MM.1S (cell line): ENCODE measurements at regions not wholly inside any gene's neighbourhood (a gene's known extent, or its start where the extent isn't known, plus 50 kb on each side); places are given as distances from the start of the nearest gene placed in this dataset.

Experiments used
- EZH2 ChIP-seq: fragments of 300-600 bp; sonication (generic); optimal IDR thresholded peaks from 2 replicates; pipeline ENCODE3; 2017; ENCODE audit warnings: low read depth, mild to moderate bottlenecking, antibody characterized with exemption, low read length, mixed read lengths
- TF ChIP-seq, protein P1 (sequence below): fragments of 300-600 bp; sonication (generic); IDR thresholded peaks from 2 replicates; pipeline ENCODE4 v1.5.1; 2016; ENCODE audit warnings: antibody characterized with exemption, low read length, mixed read lengths

DNA sequence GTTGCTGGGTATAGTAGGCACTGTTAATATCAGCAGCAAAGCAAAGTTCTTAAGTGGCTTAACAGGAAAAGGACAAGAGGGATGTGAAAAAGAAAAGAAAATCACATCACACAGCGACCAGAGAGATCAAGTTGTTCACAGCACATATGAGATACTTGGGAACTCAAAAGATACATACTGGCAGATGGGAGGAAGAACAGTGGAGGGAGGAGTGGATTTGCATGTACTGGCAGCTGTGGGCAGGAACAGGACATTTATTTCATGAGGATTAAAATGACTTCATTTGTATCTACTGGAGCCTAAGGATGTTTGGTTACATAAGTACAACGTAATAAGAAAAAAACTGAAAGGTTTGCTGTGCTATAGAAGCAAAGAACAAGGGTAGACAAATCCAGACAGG is 136.5 kb upstream of the IFNG-AS1 start:
- TF ChIP-seq, protein P1, sequence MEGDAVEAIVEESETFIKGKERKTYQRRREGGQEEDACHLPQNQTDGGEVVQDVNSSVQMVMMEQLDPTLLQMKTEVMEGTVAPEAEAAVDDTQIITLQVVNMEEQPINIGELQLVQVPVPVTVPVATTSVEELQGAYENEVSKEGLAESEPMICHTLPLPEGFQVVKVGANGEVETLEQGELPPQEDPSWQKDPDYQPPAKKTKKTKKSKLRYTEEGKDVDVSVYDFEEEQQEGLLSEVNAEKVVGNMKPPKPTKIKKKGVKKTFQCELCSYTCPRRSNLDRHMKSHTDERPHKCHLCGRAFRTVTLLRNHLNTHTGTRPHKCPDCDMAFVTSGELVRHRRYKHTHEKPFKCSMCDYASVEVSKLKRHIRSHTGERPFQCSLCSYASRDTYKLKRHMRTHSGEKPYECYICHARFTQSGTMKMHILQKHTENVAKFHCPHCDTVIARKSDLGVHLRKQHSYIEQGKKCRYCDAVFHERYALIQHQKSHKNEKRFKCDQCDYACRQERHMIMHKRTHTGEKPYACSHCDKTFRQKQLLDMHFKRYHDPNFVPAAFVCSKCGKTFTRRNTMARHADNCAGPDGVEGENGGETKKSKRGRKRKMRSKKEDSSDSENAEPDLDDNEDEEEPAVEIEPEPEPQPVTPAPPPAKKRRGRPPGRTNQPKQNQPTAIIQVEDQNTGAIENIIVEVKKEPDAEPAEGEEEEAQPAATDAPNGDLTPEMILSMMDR: no peak
- TF ChIP-seq EZH2: no peak
